ENCODE measurements at regions not wholly inside any gene's neighbourhood (a gene's known extent, or its start where the extent isn't known, plus 50 kb on each side); places are given as distances from the start of the nearest gene placed in this dataset.

DNA sequence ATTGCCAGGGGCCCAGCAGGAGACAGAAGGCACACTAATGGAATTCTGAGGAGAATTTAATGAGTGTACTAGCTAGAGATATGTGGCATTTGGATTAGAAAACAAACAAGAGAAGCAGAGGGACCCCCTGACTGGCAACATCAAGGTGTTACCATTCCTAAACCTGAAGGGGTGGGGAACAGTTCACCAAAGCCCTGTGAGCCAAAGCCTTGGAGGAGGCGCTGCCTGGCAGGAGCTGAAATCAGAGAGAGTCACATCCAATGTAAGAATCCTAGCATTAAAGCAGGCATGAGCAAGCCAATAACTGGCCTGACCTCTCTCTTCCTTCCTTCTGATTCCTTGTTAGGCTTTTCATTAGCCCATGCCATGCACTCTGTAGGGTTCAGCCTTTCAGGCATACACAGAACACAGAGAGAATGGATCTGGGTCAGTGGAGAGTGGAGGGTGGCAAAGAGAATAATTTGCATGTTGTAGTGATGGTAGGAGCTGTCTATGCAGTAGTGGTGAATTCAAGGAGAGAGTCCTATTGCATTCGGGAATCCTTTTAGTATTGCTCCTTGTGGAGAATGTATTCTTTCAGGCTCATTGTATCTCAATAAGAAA lies 367.2 kb upstream of the MAN1A1 start:
- no peaks in the 10 kb centered on the region for H3K4me1 ChIP-seq
- no peak for ATAC-seq

DNA sequence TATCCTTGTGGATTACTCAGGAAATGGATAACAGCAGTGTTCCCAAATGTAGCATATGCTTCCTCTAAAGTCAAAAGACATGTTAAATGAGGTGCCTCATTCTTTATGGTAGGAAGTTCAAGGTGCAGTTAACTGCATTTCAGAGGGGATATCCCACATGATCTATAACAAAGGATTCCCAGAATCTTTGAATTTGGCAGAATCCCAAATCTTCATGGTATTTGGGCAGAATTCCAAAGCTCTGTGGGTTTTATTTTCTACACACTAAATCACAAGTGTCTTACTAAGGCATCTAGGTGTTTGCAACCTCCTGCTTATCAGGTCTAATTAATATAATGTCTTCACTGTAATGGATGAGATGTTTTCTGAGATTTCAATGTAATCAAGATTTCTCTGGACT lies 364.3 kb upstream of the MAN1A1 start:
- DNase-seq = no peak
- H3K27me3 ChIP-seq = no peaks in the 10 kb centered on the region
- TF ChIP-seq, protein P1, sequence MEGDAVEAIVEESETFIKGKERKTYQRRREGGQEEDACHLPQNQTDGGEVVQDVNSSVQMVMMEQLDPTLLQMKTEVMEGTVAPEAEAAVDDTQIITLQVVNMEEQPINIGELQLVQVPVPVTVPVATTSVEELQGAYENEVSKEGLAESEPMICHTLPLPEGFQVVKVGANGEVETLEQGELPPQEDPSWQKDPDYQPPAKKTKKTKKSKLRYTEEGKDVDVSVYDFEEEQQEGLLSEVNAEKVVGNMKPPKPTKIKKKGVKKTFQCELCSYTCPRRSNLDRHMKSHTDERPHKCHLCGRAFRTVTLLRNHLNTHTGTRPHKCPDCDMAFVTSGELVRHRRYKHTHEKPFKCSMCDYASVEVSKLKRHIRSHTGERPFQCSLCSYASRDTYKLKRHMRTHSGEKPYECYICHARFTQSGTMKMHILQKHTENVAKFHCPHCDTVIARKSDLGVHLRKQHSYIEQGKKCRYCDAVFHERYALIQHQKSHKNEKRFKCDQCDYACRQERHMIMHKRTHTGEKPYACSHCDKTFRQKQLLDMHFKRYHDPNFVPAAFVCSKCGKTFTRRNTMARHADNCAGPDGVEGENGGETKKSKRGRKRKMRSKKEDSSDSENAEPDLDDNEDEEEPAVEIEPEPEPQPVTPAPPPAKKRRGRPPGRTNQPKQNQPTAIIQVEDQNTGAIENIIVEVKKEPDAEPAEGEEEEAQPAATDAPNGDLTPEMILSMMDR (IDR thresholded peaks at IDR 0.05) = no peak
- no peaks in the 10 kb centered on the region for H3K36me3 ChIP-seq
- no peaks in the 10 kb centered on the region for H3K9me3 ChIP-seq
- intact Hi-C loops (cut with DNase I) = no loop called here
- ATAC-seq = no peak
- H3K27ac ChIP-seq = no peak overlapping the region
- no peaks in the 10 kb centered on the region for H3K4me1 ChIP-seq
- H3K4me3 ChIP-seq = no peak overlapping the region

More for the DNA sequence above, 367.2 kb upstream of the MAN1A1 start:
- DNase-seq = no peak
- Histone ChIP-seq H3K36me3 (no peaks in the 10 kb centered on the region), H3K9me3 (no peaks in the 10 kb centered on the region), H3K27me3 (no peaks in the 10 kb centered on the region), H3K4me3 (no peak overlapping the region), H3K27ac (no peak overlapping the region)
- intact Hi-C loops (cut with DNase I) = no loop called here
- TF ChIP-seq, protein P1 (IDR thresholded peaks at IDR 0.05) = no peak

DNA sequence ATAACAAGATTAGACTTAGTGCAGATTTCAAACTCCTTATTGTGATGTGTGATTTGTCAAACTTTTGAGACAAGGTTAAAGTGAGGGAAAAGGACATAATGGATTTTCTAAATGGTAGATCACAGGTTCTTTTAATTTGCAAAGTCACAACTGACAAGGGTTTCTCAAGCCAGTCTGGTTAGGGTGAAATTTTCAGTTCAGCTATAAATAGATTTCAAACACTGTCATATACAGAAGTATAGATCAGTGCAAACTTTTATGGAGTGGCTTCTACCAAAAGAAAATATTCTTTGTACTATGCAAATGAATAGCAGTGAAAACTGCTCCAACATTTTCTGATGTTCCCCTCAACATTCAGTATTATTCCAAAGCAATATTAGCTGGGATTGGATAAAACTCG lies 337.1 kb upstream of the MAN1A1 start:
- no peaks in the 10 kb centered on the region for H3K4me1 ChIP-seq
- ATAC-seq (no peak), DNase-seq (no peak)
- no peaks in the 10 kb centered on the region for H3K9me3 ChIP-seq
- H3K36me3 ChIP-seq = no peaks in the 10 kb centered on the region
- TF ChIP-seq, protein P1 (IDR thresholded peaks at IDR 0.05) = no peak
- no peaks in the 10 kb centered on the region for H3K27me3 ChIP-seq
- no peak overlapping the region for H3K27ac ChIP-seq
- intact Hi-C loops (cut with DNase I) = no loop called here
- no peak overlapping the region for H3K4me3 ChIP-seq

DNA sequence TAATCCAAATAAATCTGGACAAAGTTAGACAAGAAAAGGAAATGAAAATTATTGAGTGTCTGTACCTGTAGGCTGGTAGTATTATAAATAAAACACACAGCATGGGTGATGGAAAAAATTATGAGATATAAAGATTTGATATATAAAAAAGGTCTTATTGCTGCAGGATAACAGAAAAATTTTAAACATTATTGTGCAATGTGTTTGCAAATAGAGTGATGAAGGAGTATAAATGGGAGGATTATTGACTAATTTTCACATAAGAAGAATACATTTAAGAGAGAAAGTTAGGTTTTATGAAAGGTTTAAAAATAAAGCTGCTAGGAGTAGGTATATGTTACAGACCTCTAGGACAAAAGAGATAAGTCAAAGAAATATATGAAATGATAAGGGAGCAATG lies 336.7 kb upstream of the MAN1A1 start:
- ATAC-seq (no peak), DNase-seq (no peak)
- no peak overlapping the region for H3K27ac ChIP-seq
- intact Hi-C loops (cut with DNase I) = no loop called here
- H3K9me3 ChIP-seq = no peaks in the 10 kb centered on the region
- no peaks in the 10 kb centered on the region for H3K36me3 ChIP-seq
- TF ChIP-seq, protein P1 (IDR thresholded peaks at IDR 0.05) = no peak
- no peak overlapping the region for H3K4me3 ChIP-seq
- H3K4me1 ChIP-seq = no peaks in the 10 kb centered on the region
- no peaks in the 10 kb centered on the region for H3K27me3 ChIP-seq

DNA sequence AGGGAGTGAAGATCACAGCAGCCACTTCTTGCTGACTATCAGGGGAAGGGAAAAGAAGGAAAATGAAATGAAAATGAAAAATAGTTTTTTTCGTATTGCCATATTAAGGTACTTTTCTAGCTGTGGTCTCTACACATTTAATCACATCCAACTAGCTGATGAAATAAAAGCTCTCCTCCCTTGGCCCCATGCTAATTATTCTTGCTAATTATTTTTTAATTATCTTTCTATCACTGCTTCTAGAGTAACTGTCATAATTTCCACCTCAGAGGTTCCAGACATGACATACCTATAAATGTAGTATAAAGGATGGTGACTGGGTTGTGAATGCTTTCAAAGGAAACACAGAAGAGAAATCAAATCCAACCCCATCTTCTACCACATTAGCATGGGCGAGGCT lies 334.1 kb upstream of the MAN1A1 start:
- no peak overlapping the region for H3K27ac ChIP-seq
- no peaks in the 10 kb centered on the region for H3K36me3 ChIP-seq
- no peaks in the 10 kb centered on the region for H3K4me1 ChIP-seq
- no peaks in the 10 kb centered on the region for H3K27me3 ChIP-seq
- intact Hi-C loops (cut with DNase I) = no loop called here
- H3K9me3 ChIP-seq = no peaks in the 10 kb centered on the region
- DNase-seq (no peak), ATAC-seq (no peak)
- TF ChIP-seq, protein P1 (IDR thresholded peaks at IDR 0.05) = no peak
- no peak overlapping the region for H3K4me3 ChIP-seq

DNA sequence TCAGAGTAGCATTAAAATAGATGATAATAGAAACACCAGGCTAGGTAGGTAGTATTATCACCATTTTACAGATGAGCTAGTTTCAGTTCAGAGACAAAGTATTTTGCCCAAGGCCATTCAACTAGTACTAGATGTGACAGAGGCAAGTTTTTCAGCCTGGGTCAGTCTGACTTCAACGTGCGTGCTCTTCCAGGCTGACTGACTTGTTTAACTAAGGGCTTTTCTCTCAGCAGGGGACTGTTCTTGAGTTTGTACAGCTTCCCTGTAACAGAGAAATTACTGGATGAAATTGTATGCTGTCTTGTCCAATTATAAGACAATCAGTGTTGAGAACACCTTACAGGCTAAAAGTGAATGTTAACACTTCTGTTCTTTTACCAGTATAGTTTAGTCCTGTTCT lies 333.5 kb upstream of the MAN1A1 start:
- no peaks in the 10 kb centered on the region for H3K36me3 ChIP-seq
- intact Hi-C loops (cut with DNase I) = no loop called here
- H3K4me3 ChIP-seq = no peak overlapping the region
- ATAC-seq (no peak), DNase-seq (no peak)
- H3K27me3 ChIP-seq = no peaks in the 10 kb centered on the region
- no peaks in the 10 kb centered on the region for H3K9me3 ChIP-seq
- H3K4me1 ChIP-seq = no peaks in the 10 kb centered on the region
- TF ChIP-seq, protein P1 (IDR thresholded peaks at IDR 0.05) = no peak
- no peak overlapping the region for H3K27ac ChIP-seq

Data from upper lobe of right lung (tissue), 1 donor.